WERI-Rb-1 (cell line): ENCODE measurements at regions not wholly inside any gene's neighbourhood (a gene's known extent, or its start where the extent isn't known, plus 50 kb on each side); places are given as distances from the start of the nearest gene placed in this dataset.
A peak's percentile ranks its signal among the peaks of the same experiment; 100 is the strongest.

ENCODE experiments used
- DNase-seq: peaks from one replicate; pipeline ENCODE4 v3.0.0-alpha.2; 2020
- H3K27ac ChIP-seq: fragments of 250-450 bp; sonication (Bioruptor Pico); 2 replicates; pipeline ENCODE4 v1.5.1; 2020; ENCODE audit warnings: mild to moderate bottlenecking, moderate library complexity
- H3K27me3 ChIP-seq: fragments of 250-450 bp; sonication (Bioruptor Pico); 2 replicates; pipeline ENCODE4 v1.5.1; 2021; ENCODE audit warnings: mild to moderate bottlenecking, low read depth, moderate library complexity; ENCODE audit not compliant: insufficient read depth, severe bottlenecking
- H3K36me3 ChIP-seq: fragments of 250-450 bp; sonication (Bioruptor Pico); 2 replicates; pipeline ENCODE4 v1.5.1; 2020; ENCODE audit warnings: mild to moderate bottlenecking, moderate library complexity
- H3K4me3 ChIP-seq: 2 replicates; pipeline ENCODE4 v1.5.1; 2011; ENCODE audit warnings: low read depth, mild to moderate bottlenecking, control low read depth, low read length
- H3K9me3 ChIP-seq: fragments of 250-450 bp; sonication (Bioruptor Pico); 2 replicates; pipeline ENCODE4 v1.5.1; 2021; ENCODE audit warnings: mild to moderate bottlenecking, moderate library complexity; ENCODE audit not compliant: severe bottlenecking
- CTCF ChIP-seq: IDR thresholded peaks from 2 replicates; pipeline ENCODE4 v1.5.1; 2011; ENCODE audit warnings: low read depth, mild to moderate bottlenecking, control low read depth, inconsistent platforms, low read length

- no peak for DNase-seq
- peaks cover 100% of the 10 kb centered on the region for H3K27me3 ChIP-seq
- H3K9me3 ChIP-seq: peaks cover 12% of the 10 kb centered on the region
- H3K36me3 ChIP-seq: no peaks in the 10 kb centered on the region
- no peak overlapping the region for H3K27ac ChIP-seq
- no peak for TF ChIP-seq CTCF
- no peak overlapping the region for H3K4me3 ChIP-seq
Measured at GRCh38 chr13:112244061-112244460, 132.1 kb upstream of the SPACA7 start.

GRCh38 chr13:112244495-112245177 lies 131.5 kb upstream of the SPACA7 start:
- peak; percentile 6 for DNase-seq
- Histone ChIP-seq H3K27ac (no peak overlapping the region), H3K27me3 (peaks cover 100% of the 10 kb centered on the region), H3K4me3 (no peak overlapping the region), H3K36me3 (no peaks in the 10 kb centered on the region), H3K9me3 (peaks cover 7% of the 10 kb centered on the region)
- TF ChIP-seq CTCF: no peak

- DNase-seq: peak; percentile 4
- Histone ChIP-seq H3K27ac (no peak overlapping the region), H3K36me3 (no peaks in the 10 kb centered on the region), H3K4me3 (no peak overlapping the region), H3K27me3 (peaks cover 100% of the 10 kb centered on the region), H3K9me3 (peaks cover 3% of the 10 kb centered on the region)
- TF ChIP-seq CTCF: no peak
Measured at GRCh38 chr13:112245179-112245724, 130.9 kb upstream of the SPACA7 start.

GRCh38 chr13:112245989-112246388 lies 130.2 kb upstream of the SPACA7 start:
- Histone ChIP-seq H3K36me3 (no peaks in the 10 kb centered on the region), H3K4me3 (no peak overlapping the region), H3K9me3 (peaks cover 3% of the 10 kb centered on the region), H3K27ac (no peak overlapping the region), H3K27me3 (peaks cover 100% of the 10 kb centered on the region)
- peak; percentile 7 for DNase-seq
- TF ChIP-seq CTCF: no peak

- H3K27me3 ChIP-seq: peaks cover 100% of the 10 kb centered on the region
Measured at GRCh38 chr13:112246731-112247470, 129.3 kb upstream of the SPACA7 start.

More at GRCh38 chr13:112246731-112247470, 129.3 kb upstream of the SPACA7 start:
- no peak for DNase-seq
- peaks cover 3% of the 10 kb centered on the region for H3K9me3 ChIP-seq
- H3K27ac ChIP-seq: no peak overlapping the region
- TF ChIP-seq CTCF: no peak
- H3K36me3 ChIP-seq: no peaks in the 10 kb centered on the region
- no peak overlapping the region for H3K4me3 ChIP-seq
